CD4-positive, alpha-beta T cell treated with Interleukin-4 for 1 hour (primary cell): ENCODE measurements at regions not wholly inside any gene's neighbourhood (a gene's known extent, or its start where the extent isn't known, plus 50 kb on each side); places are given as distances from the start of the nearest gene placed in this dataset.

Experiments
- DNase-seq, 2 donors: peaks; one replicate each; pipeline ENCODE4 v3.0.0-alpha.2; 2020 to 2022

GRCh38 chr4:160125576-160126287 is 1022.9 kb downstream of the RAPGEF2 start:
- DNase-seq: peak in 1 of 2 donors; percentile 21

GRCh38 chr4:160127211-160127610 is 1024.3 kb downstream of the RAPGEF2 start:
- no peak for DNase-seq

GRCh38 chr4:160129439-160129838 is 1026.6 kb downstream of the RAPGEF2 start:
- no peak for DNase-seq

GRCh38 chr4:160136021-160136420 is 1033.1 kb downstream of the RAPGEF2 start:
- DNase-seq: no peak

DNA sequence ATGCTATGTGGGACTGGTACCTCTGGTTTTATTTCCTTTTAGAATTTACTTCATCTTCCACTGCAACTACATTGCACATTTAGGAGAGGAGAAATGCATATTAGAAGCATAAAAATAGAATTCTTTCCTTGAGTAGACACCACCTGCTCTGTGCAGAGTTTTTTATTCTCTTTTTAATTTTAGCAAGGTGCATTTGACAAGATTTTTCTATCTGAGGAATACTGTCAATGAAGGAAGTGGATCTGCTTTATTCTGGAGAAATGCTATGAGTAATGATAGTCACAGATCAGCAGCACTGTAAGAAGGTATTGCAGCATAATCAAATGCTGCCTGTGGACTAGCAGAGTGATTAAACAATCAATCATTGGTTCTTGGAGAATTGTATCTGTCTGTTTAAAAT is 1038.3 kb downstream of the RAPGEF2 start:
- no peak for DNase-seq

GRCh38 chr4:160142579-160142978 is 1039.7 kb downstream of the RAPGEF2 start:
- DNase-seq: no peak

GRCh38 chr4:160143574-160143973 is 1040.7 kb downstream of the RAPGEF2 start:
- DNase-seq: no peak

DNA sequence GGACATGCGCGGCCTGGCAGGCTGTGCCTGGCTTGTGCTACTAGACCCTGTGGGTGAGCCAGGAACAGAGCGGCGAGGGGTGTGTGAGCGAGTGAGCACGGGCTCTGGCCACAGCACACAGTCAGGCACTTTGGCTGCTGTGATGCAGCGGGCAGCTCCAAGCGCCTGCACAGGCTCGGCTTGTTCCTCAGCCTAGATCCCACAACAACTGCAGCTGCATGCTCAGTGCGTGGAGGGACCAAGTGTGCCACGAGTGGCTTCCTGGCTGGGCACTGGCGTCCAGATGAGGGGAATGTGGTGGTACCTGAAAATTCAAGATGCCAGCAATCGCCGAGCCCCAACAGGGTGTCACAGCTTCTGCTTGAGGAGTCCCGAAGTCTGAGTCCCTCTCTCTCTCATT is 1056.6 kb downstream of the RAPGEF2 start:
- DNase-seq: no peak

DNA sequence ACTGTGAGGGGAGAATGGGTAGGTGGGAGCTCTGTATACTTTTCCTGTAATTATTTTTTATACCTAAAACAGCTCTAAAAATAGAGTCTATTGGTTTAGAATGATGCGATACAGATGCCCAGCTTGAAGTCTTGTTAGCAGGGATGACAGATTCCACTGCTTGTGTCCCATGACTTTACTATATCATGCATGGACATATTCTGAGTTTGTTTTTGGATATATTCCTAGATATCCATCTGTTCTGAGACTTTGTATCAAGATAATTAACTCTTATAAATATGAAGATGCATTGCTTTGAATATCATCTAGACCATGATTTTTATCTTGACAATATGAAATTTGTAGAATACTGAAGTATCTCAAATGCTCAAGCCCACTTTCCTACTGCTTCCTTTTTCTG is 1058.1 kb downstream of the RAPGEF2 start:
- DNase-seq: no peak

DNA sequence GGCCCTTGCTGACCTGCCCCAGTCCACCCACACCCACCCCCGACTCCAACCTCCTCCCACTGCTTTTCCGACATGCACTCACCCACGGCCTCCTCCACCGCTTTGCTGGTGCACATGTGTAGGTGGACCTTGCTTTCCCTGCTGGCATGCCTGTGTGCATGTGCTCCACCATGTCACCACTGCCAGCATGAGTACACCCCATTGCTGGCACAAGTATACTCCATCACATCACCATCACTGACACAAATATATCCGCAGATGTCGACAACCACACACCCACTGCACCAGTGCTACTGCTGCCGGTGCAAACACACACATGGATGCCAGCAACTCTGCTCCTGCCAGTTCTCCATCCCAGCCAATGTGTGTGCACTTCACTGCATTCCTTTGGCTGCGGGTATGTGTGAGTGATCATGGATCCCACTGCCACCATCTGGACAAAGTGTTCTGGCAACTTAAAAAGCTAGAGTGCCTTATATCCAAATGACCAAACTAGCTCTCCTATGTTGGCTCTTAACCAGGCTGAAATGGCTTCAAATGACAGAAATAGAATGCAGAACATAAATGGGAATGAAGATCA is 1072.3 kb downstream of the RAPGEF2 start:
- no peak for DNase-seq

DNA sequence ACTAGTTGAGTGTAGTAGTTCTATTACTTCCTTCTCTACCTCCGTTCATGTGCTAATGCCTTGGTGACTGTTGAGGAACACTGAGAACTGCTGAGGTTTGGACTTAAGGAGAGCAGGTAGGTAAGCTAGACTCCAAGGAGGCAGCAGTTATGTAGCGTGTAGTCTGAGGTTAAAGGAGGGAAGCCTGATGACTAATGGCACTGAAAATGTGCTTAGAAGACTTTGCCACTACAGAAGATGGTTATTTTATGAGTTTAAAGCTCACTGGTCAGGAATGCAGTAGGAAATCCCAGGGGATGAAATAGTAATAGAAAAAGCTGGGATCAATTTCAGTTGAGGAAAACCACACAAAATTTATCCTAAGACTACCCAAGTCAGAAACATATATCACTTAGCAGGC is 1077.3 kb downstream of the RAPGEF2 start:
- DNase-seq: no peak

GRCh38 chr4:160182727-160183126 is 1079.8 kb downstream of the RAPGEF2 start:
- no peak for DNase-seq

GRCh38 chr4:160184884-160185283 is 1082.0 kb downstream of the RAPGEF2 start:
- DNase-seq: no peak

- no peak for DNase-seq
These were observed 1090.9 kb downstream of the RAPGEF2 start for GRCh38 chr4:160193787-160194186.

GRCh38 chr4:160194716-160195115 is 1091.8 kb downstream of the RAPGEF2 start:
- no peak for DNase-seq

- no peak for DNase-seq
These were observed 1099.9 kb downstream of the RAPGEF2 start for GRCh38 chr4:160202802-160203201.

DNA sequence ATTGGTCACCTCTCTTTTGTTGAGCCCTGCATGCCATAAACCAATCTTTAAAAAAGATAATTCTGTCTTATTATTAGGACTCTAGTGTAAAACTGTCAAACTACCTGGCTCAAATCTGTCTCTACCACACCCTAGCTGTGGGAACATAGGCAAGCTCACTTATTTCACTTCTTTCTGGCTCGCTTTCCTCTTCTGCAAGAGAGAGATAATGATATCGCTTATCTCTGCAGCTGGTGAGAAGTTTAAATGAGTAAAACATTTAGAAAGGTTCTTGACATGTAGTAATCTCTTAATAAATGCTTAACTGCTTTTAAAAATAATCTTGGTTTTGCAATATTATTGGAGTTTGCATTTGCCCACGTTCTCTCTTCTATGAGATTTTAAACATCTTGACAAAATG is 1109.2 kb downstream of the RAPGEF2 start:
- DNase-seq: no peak

GRCh38 chr4:160213366-160213765 is 1110.5 kb downstream of the RAPGEF2 start:
- no peak for DNase-seq

GRCh38 chr4:160217352-160217751 is 1114.5 kb downstream of the RAPGEF2 start:
- DNase-seq: no peak

DNA sequence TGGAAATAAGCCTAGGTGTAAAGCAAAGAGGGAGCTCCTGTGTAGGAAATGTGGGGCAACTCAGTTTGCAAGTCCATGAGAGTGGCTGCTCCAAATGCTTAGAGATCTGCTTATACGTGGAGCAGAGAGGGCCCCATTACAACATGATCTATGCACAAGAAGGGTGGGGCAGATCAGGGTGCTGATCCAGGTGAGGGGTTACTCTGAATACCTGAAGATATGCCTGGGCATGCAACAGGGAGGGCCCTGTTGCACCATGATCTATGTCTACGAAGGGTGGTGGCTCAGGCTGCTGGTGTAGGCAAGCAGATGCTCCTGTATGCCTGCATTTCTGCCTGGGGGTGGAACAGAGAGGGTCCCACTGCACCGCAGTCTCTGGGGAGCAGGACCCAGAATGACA is 1121.2 kb downstream of the RAPGEF2 start:
- DNase-seq: no peak

GRCh38 chr4:160233141-160233540 is 1130.3 kb downstream of the RAPGEF2 start:
- no peak for DNase-seq

DNA sequence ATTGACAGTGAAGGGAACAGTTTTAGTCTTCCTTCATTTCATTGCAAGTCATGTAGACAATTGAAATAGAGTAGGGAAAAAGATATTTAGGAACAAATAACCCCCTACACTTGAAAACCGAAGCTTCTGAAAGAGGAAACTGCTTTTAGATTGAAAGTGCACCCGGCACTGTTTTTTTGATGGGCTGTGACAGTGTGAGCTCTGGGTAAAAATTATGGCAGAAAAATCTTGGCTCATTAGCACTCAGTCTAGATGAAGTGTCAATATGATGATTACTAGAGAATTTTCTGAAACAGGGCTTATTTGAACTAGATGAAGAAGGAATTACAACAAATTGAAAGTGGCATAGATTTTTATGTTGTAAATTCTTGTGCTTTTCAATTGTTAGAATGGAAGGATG is 1132.4 kb downstream of the RAPGEF2 start:
- DNase-seq: no peak

DNA sequence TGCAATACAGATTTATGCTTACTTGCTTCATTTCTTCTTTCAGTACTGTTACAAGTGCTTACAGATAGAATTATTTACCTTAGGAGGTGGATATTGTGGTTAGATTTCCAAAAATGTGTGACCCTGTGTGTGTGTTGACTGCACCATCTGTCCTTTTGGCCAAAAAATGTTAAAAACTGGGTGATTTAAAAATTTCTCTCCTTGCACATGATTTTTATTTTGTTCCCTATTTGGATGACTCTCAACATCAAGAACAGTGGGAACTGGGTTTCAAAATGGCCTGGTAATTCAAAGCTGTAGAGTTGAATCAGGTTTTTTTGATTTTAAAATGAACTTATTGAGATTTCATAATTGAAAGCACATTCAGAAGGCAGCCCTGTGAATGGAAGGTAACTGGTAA is 1132.9 kb downstream of the RAPGEF2 start:
- no peak for DNase-seq

DNA sequence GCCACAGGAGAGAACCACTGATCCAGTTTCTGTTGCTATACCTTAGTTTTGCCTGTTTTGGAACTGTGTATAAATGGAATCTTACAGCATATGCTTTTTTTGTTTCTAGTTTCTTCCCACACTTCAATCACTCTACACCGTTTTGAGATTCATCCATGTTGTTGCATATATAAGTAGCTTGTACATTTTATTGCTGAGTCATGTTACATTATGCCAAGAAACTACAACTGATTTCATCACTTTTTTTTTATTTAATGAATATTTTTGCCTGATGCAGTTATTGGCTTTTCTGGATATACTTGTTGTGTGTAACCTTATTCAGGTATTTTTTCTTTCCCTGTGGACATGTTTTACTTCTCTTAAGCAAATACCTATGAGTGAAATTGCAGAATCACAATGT is 1135.9 kb downstream of the RAPGEF2 start:
- DNase-seq: no peak

GRCh38 chr4:160247091-160247656 is 1144.3 kb downstream of the RAPGEF2 start:
- no peak for DNase-seq
